ENCODE measurements at regions not wholly inside any gene's neighbourhood (a gene's known extent, or its start where the extent isn't known, plus 50 kb on each side); places are given as distances from the start of the nearest gene placed in this dataset.

- no TSS peak for BruUV-seq (replicated peaks)
These were observed 316.0 kb downstream of the MTX2 start for GRCh38 chr2:176585291-176585690.

GRCh38 chr2:176585791-176586190 lies 316.5 kb downstream of the MTX2 start:
- Histone ChIP-seq H3K36me3 (ENCODE audit: low read depth) (no peaks in the 10 kb centered on the region), H3K27me3 (ENCODE audit: insufficient read depth, low read depth) (no peaks in the 10 kb centered on the region), H3K4me2 (no peak overlapping the region), H2AFZ (no peak overlapping the region), H3K9me3 (ENCODE audit: insufficient read depth, low read depth) (no peaks in the 10 kb centered on the region), H3K79me2 (ENCODE audit: low read depth) (no peaks in the 10 kb centered on the region), H3K27ac (no peak overlapping the region), H3K9me2 (ENCODE audit: insufficient read depth) (no peaks in the 10 kb centered on the region), H3K4me3 (no peak overlapping the region), H3F3A (ENCODE audit: insufficient read depth, low read depth) (peaks cover 25% of the 10 kb centered on the region), H3K4me1 (replicated peaks; ENCODE audit: insufficient read depth) (peaks cover 30% of the 10 kb centered on the region), H4K20me1 (ENCODE audit: insufficient read depth) (no peaks in the 10 kb centered on the region)
- BruUV-seq (replicated peaks) = no TSS peak
- TF ChIP-seq EZH2 (IDR thresholded peaks at IDR 0.05; ENCODE audit: low read depth) (no peak), CTCF (conservative IDR thresholded peaks at IDR 0.05) (no peak)
- CTCF ChIA-PET = interaction anchor here (0.7 to 1.2 kb wide), 2 partner anchors 31 to 471 kb away, joined by 3 to 4 read pairs; no protein-coding TSS in a partner anchor
- DNase-seq = no peak
- POLR2A ChIA-PET (ENCODE audit: unreplicated experiment) = interaction anchor here (0.7 kb wide), 1 partner anchor 1589 kb away, joined by 11 read pairs; no protein-coding TSS in a partner anchor
- intact Hi-C loops (cut with micrococcal nuclease; ENCODE audit: unreplicated experiment) = loop anchor here (10.0 kb wide), 1 partner anchor 1421 kb away; the partner anchor contains the start of gene ATF2

More at GRCh38 chr2:176585291-176585690, 316.0 kb downstream of the MTX2 start:
- no peak for DNase-seq
- Histone ChIP-seq H3K9me2 (ENCODE audit: insufficient read depth) (no peaks in the 10 kb centered on the region), H2AFZ (no peak overlapping the region), H3K79me2 (ENCODE audit: low read depth) (no peaks in the 10 kb centered on the region), H3K4me2 (no peak overlapping the region), H3K36me3 (ENCODE audit: low read depth) (no peaks in the 10 kb centered on the region), H3K9me3 (ENCODE audit: insufficient read depth, low read depth) (no peaks in the 10 kb centered on the region), H3K27ac (no peak overlapping the region), H3K4me1 (replicated peaks; ENCODE audit: insufficient read depth) (peaks cover 30% of the 10 kb centered on the region), H3K4me3 (no peak overlapping the region), H3K27me3 (ENCODE audit: insufficient read depth, low read depth) (no peaks in the 10 kb centered on the region), H3F3A (ENCODE audit: insufficient read depth, low read depth) (peaks cover 25% of the 10 kb centered on the region), H4K20me1 (ENCODE audit: insufficient read depth) (no peaks in the 10 kb centered on the region)
- ChIA-PET POLR2A (ENCODE audit: unreplicated experiment) (interaction anchor here (0.7 kb wide), 2 partner anchors 23 to 1589 kb away, joined by 11 to 20 read pairs; no protein-coding TSS in a partner anchor), CTCF (interaction anchor here (0.7 to 1.2 kb wide), 3 partner anchors 31 to 472 kb away, joined by 3 to 4 read pairs (median 4); no protein-coding TSS in a partner anchor)
- no peak for TF ChIP-seq EZH2 (IDR thresholded peaks at IDR 0.05; ENCODE audit: low read depth)
- TF ChIP-seq CTCF (conservative IDR thresholded peaks at IDR 0.05) = no peak
- intact Hi-C loops (cut with micrococcal nuclease; ENCODE audit: unreplicated experiment) = loop anchor here (10.0 kb wide), 1 partner anchor 1420 kb away; the partner anchor contains the start of gene ATF2

- no peak overlapping the region for H3K4me3 ChIP-seq
- POLR2A ChIA-PET (ENCODE audit: unreplicated experiment) = no interaction called here
- no peak overlapping the region for H3K4me2 ChIP-seq
- CTCF ChIA-PET = no interaction called here
- no peaks in the 10 kb centered on the region for H3K27me3 ChIP-seq (ENCODE audit: insufficient read depth, low read depth)
- no peaks in the 10 kb centered on the region for H4K20me1 ChIP-seq (ENCODE audit: insufficient read depth)
- BruUV-seq (replicated peaks) = no TSS peak
- no peaks in the 10 kb centered on the region for H3K9me3 ChIP-seq (ENCODE audit: insufficient read depth, low read depth)
- peaks cover 7% of the 10 kb centered on the region for H3K4me1 ChIP-seq (replicated peaks; ENCODE audit: insufficient read depth)
- no peaks in the 10 kb centered on the region for H3K9me2 ChIP-seq (ENCODE audit: insufficient read depth)
- intact Hi-C loops (cut with micrococcal nuclease; ENCODE audit: unreplicated experiment) = loop anchor here (10.0 kb wide), 1 partner anchor 1424 kb away; the partner anchor contains the start of gene ATF2
- H3K79me2 ChIP-seq (ENCODE audit: low read depth) = no peaks in the 10 kb centered on the region
- peaks cover 6% of the 10 kb centered on the region for H3F3A ChIP-seq (ENCODE audit: insufficient read depth, low read depth)
- DNase-seq = no peak
- no peaks in the 10 kb centered on the region for H3K36me3 ChIP-seq (ENCODE audit: low read depth)
- no peak overlapping the region for H2AFZ ChIP-seq
- no peak overlapping the region for H3K27ac ChIP-seq
- TF ChIP-seq CTCF (conservative IDR thresholded peaks at IDR 0.05) = no peak
- no peak for TF ChIP-seq EZH2 (IDR thresholded peaks at IDR 0.05; ENCODE audit: low read depth)
These were observed 320.0 kb downstream of the MTX2 start for GRCh38 chr2:176589287-176589686.

Data from PC-9 (cell line).